ENCODE measurements at regions not wholly inside any gene's neighbourhood (a gene's known extent, or its start where the extent isn't known, plus 50 kb on each side); places are given as distances from the start of the nearest gene placed in this dataset. TPM values are rescaled to one million over a fixed set of nuclear protein-coding genes. Genes with fewer than 3 reads are reported as not detected.
A peak's percentile ranks its signal among the peaks of the same experiment; 100 is the strongest.

GRCh38 chr1:219669556-219669955, 56.7 kb upstream of the ZC3H11B start:
- no peak for TF ChIP-seq CTCF (IDR thresholded peaks at IDR 0.05)
- DNase-seq (ENCODE audit: low spot score) (no peak), ATAC-seq (ENCODE audit: low FRiP score) (no peak)

- DNase-seq (ENCODE audit: low spot score), result no peak
- no peak for ATAC-seq (ENCODE audit: low FRiP score)
- TF ChIP-seq CTCF (IDR thresholded peaks at IDR 0.05), result no peak
Observed at GRCh38 chr1:219669042-219669441, 56.1 kb upstream of the ZC3H11B start.

- DNase-seq (ENCODE audit: low spot score), result no peak
- ATAC-seq (ENCODE audit: low FRiP score), result no peak
- no peak for TF ChIP-seq CTCF (IDR thresholded peaks at IDR 0.05)
Observed at GRCh38 chr1:219668446-219668845, 55.5 kb upstream of the ZC3H11B start.

GRCh38 chr1:219666242-219666641, 53.3 kb upstream of the ZC3H11B start:
- TF ChIP-seq CTCF (IDR thresholded peaks at IDR 0.05), result no peak
- ATAC-seq (ENCODE audit: low FRiP score) (peak; percentile 37), DNase-seq (ENCODE audit: low spot score) (no peak)

GRCh38 chr1:219665089-219665488, 52.2 kb upstream of the ZC3H11B start:
- ATAC-seq (ENCODE audit: low FRiP score) (no peak), DNase-seq (ENCODE audit: low spot score) (no peak)
- no peak for TF ChIP-seq CTCF (IDR thresholded peaks at IDR 0.05)

- DNase-seq (ENCODE audit: low spot score) (no peak), ATAC-seq (ENCODE audit: low FRiP score) (no peak)
- no peak for TF ChIP-seq CTCF (IDR thresholded peaks at IDR 0.05)
Observed at GRCh38 chr1:219664310-219665029, 51.6 kb upstream of the ZC3H11B start.

Small RNA genes in the stretch of these regions (small RNA-seq; reads per million reads assigned to genes)
- gene RNA5SP76, result not detected
